HG02938 (cell line): ENCODE measurements at regions not wholly inside any gene's neighbourhood (a gene's known extent, or its start where the extent isn't known, plus 50 kb on each side); places are given as distances from the start of the nearest gene placed in this dataset.
A peak's percentile ranks its signal among the peaks of the same experiment; 100 is the strongest.
"Not testable (repeated sequence)": the region's sequence is repeated elsewhere in the genome, so short reads cannot be mapped to it uniquely, and the experiment has no call there.

Experiments used
- ATAC-seq: cut with Tn5 transposase; IDR thresholded peaks from one replicate; pipeline ENCODE4 v1.9.1; 2021; ENCODE audit warnings: mild to moderate bottlenecking, moderate library complexity; ENCODE audit not compliant: unreplicated experiment

DNA sequence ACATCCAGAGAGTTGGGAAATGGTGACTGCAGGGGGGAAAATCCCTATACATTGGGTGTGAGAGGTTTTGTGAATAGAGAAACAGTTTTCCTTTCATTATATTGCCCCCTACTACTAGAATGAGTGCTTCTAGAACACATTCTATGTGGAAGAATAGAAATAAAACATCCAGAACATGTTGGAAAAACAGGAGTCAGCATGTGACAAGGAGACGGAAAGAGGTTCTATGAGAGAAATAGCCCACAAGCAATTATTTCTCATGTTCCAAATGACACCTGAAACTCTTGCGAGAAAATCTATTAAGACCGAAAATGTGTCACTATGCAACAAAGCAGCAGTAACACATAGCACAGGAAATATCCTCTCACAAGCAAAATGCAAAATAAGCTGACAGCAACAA is 202.7 kb upstream of the SPOPL start:
- peak; percentile 74 for ATAC-seq

- no peak for ATAC-seq
Observed at GRCh38 chr2:138306626-138307025, 194.9 kb upstream of the SPOPL start.

DNA sequence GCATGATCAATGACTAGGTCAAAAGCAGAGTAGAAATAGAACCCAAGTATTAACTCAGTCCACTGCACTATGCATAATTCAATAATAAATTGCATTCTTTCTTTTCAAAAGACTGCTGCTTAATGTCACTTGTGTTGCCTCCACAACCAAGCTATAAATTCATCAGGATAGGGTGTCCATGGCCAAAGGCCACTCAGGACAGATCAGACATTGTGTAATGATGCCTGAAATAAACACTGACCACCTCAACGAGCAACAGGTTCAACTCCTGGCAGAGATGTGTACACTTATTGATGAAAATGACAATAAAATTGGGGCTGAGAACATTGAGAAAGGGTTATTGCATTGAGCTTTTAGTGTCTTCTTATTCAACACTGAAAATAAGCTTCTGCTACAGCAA is 194.5 kb upstream of the SPOPL start:
- ATAC-seq, result no peak

- no peak for ATAC-seq
Observed at GRCh38 chr2:138309760-138310159, 191.8 kb upstream of the SPOPL start.

- ATAC-seq, result no peak
Observed at GRCh38 chr2:138312061-138312460, 189.5 kb upstream of the SPOPL start.

DNA sequence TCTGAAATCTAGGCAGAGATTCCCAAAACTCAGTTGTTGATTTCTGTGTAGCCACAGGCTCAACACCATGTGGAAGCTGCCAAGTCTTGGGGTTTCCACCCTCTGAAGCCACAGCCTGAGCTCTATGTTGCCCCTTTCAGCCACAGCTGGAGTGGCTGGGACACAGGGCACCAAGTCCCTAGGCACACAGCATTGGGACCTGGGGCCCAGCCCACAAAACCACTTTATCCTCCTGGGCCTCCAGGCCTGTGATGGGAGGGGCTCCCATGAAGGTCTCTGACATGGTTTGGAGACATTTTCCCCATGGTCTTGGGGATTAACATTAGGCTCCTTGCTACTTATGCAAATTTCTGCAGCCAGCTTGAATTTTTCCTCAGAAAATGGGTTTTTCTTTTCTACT is 186.0 kb upstream of the SPOPL start:
- not testable (repeated sequence) for ATAC-seq

- no peak for ATAC-seq
Observed at GRCh38 chr2:138319616-138320015, 182.0 kb upstream of the SPOPL start.

GRCh38 chr2:138321458-138321857 is 180.1 kb upstream of the SPOPL start:
- no peak for ATAC-seq

DNA sequence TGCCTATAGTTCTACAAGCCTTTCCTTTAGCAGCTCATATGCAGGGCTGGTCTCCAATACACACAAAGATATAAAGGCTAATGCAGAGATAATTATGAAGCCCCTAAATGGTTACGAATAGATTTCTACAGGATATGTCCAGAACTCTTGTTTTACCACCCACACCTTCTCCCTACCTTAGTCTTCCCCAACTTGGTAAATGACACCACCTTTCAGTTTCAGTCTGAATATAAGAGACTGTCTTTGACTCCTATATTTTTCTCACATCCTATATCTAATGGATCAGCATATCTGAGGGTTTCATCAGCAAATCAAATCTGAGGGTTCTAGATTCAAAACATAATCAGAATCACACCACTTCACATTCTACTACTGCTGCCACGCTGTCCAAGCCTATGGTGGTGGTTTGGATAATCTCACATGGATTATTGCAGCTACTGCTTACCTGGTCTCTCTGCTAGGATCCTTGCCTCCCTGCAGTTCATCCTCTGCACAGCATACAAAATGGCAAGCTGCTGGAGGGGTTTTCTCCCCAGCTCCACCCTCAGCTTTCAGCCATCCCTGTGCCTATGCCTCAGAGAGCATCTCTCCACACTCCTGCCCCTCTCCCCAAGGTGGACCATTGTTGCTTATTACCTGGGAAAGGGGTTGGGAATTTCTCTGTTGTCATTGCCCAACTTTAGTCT is 178.0 kb upstream of the SPOPL start:
- ATAC-seq, result no peak

- ATAC-seq, result no peak
Observed at GRCh38 chr2:138324068-138324771, 177.3 kb upstream of the SPOPL start.

GRCh38 chr2:138327967-138328366 is 173.6 kb upstream of the SPOPL start:
- no peak for ATAC-seq

- no peak for ATAC-seq
Observed at GRCh38 chr2:138329162-138329561, 172.4 kb upstream of the SPOPL start.

DNA sequence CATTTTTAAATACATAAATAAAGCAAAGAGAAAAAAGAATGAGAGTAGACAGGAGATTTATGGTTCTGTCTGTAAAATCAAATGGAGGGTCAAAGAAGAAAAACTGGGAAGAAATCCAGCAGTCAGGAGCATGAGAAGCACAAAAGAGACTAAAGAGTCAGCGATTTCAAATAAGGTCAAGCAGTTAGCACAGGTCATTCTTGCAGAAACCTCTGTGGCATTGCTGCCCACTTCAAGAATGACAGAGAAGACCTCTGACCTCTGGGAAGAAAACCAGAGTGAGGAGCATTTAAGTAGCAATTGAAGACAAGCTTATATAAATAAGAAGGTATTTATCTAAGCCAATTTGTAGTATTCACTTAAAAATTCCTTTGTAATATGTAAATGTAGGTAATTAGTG is 172.0 kb upstream of the SPOPL start:
- ATAC-seq, result no peak

- no peak for ATAC-seq
Observed at GRCh38 chr2:138333121-138333520, 168.4 kb upstream of the SPOPL start.

GRCh38 chr2:138333677-138334076 is 167.9 kb upstream of the SPOPL start:
- ATAC-seq, result no peak

- ATAC-seq, result no peak
Observed at GRCh38 chr2:138334323-138334722, 167.2 kb upstream of the SPOPL start.

DNA sequence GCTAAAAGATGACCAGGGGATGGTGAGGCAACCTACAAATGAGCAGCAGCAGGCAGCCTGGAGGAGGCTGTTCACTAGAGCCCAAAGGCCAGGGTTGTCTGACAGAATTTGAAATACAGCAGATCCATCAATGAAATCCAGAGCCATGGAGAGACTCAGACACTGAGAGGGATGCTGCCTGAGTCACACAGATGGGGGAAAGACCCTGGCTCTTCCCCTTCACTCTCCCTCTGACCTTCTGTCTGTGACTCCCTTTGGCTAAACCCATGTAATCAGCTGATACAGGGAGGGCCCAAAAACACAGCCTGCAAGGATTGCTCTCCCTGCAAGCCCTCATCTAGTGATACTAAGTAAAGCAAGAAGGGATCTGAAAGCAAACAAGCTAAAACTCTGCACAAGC is 166.5 kb upstream of the SPOPL start:
- ATAC-seq, result no peak

GRCh38 chr2:138336146-138336545 is 165.4 kb upstream of the SPOPL start:
- ATAC-seq, result no peak

DNA sequence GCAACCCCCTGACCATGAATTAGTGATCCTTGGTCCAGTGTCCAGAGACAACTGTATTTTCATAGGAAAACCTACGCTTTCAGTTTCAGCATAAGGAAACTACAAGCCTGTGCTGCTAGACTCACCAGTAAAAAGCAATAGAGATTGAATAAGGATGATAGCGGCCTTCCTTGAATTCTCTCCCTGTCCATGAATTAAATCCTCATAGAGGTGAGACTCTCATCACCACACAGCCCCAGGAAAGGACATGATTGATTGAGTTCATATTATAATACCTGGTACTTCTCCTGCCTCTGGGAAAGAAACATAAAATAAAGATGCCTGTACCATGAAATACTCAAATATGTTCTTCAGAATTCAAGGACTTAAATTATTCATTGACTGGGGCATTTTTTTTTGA is 146.3 kb upstream of the SPOPL start:
- no peak for ATAC-seq

- no peak for ATAC-seq
Observed at GRCh38 chr2:138356178-138356577, 145.4 kb upstream of the SPOPL start.

- ATAC-seq, result peak; percentile 83
Observed at GRCh38 chr2:138359532-138359931, 142.0 kb upstream of the SPOPL start.

GRCh38 chr2:138364554-138365162 is 136.9 kb upstream of the SPOPL start:
- ATAC-seq, result no peak
